ENCODE measurements at regions not wholly inside any gene's neighbourhood (a gene's known extent, or its start where the extent isn't known, plus 50 kb on each side); places are given as distances from the start of the nearest gene placed in this dataset.

- Histone ChIP-seq H3K4me3 (no peak overlapping the region), H3F3A (ENCODE audit: insufficient read depth, low read depth) (no peaks in the 10 kb centered on the region), H3K4me2 (no peak overlapping the region), H3K79me2 (ENCODE audit: low read depth) (no peaks in the 10 kb centered on the region), H3K9me3 (ENCODE audit: insufficient read depth, low read depth) (no peaks in the 10 kb centered on the region; the same call in 1 of the 2 replicates), H2AFZ (no peak overlapping the region), H3K4me1 (replicated peaks; ENCODE audit: insufficient read depth) (no peaks in the 10 kb centered on the region), H3K27ac (no peak overlapping the region), H3K9me2 (ENCODE audit: insufficient read depth) (no peaks in the 10 kb centered on the region), H3K36me3 (ENCODE audit: low read depth) (no peaks in the 10 kb centered on the region), H3K27me3 (ENCODE audit: insufficient read depth, low read depth) (peaks cover 74% of the 10 kb centered on the region), H4K20me1 (ENCODE audit: insufficient read depth) (no peaks in the 10 kb centered on the region)
- DNase-seq, result no peak
- TF ChIP-seq CTCF (conservative IDR thresholded peaks at IDR 0.05) (no peak), EZH2 (IDR thresholded peaks at IDR 0.05; ENCODE audit: low read depth) (no peak)
- POLR2A ChIA-PET (ENCODE audit: unreplicated experiment), result no interaction called here
- BruUV-seq (replicated peaks), result no TSS peak
- intact Hi-C loops (cut with micrococcal nuclease; ENCODE audit: unreplicated experiment), result no loop called here
- CTCF ChIA-PET, result no interaction called here
Observed at GRCh38 chr18:75531212-75531850, 103.8 kb upstream of the SMIM21 start.

GRCh38 chr18:75530566-75531211, 103.2 kb upstream of the SMIM21 start:
- Histone ChIP-seq H3F3A (ENCODE audit: insufficient read depth, low read depth) (no peaks in the 10 kb centered on the region), H3K4me1 (replicated peaks; ENCODE audit: insufficient read depth) (no peaks in the 10 kb centered on the region), H3K9me2 (ENCODE audit: insufficient read depth) (no peaks in the 10 kb centered on the region), H2AFZ (no peak overlapping the region), H3K79me2 (ENCODE audit: low read depth) (no peaks in the 10 kb centered on the region), H4K20me1 (ENCODE audit: insufficient read depth) (no peaks in the 10 kb centered on the region), H3K4me2 (no peak overlapping the region), H3K27me3 (ENCODE audit: insufficient read depth, low read depth) (peaks cover 78% of the 10 kb centered on the region), H3K9me3 (ENCODE audit: insufficient read depth, low read depth) (no peaks in the 10 kb centered on the region; the same call in 1 of the 2 replicates), H3K4me3 (no peak overlapping the region), H3K27ac (no peak overlapping the region), H3K36me3 (ENCODE audit: low read depth) (no peaks in the 10 kb centered on the region)
- no TSS peak for BruUV-seq (replicated peaks)
- ChIA-PET POLR2A (ENCODE audit: unreplicated experiment) (no interaction called here), CTCF (no interaction called here)
- no peak for DNase-seq
- TF ChIP-seq CTCF (conservative IDR thresholded peaks at IDR 0.05), result no peak
- TF ChIP-seq EZH2 (IDR thresholded peaks at IDR 0.05; ENCODE audit: low read depth), result no peak
- intact Hi-C loops (cut with micrococcal nuclease; ENCODE audit: unreplicated experiment), result no loop called here

GRCh38 chr18:75530118-75530517, 102.6 kb upstream of the SMIM21 start:
- peaks cover 80% of the 10 kb centered on the region for H3K27me3 ChIP-seq (ENCODE audit: insufficient read depth, low read depth)
- no peak overlapping the region for H3K4me3 ChIP-seq
- H4K20me1 ChIP-seq (ENCODE audit: insufficient read depth), result no peaks in the 10 kb centered on the region
- no peak overlapping the region for H3K4me2 ChIP-seq
- TF ChIP-seq CTCF (conservative IDR thresholded peaks at IDR 0.05) (no peak), EZH2 (IDR thresholded peaks at IDR 0.05; ENCODE audit: low read depth) (no peak)
- no peak overlapping the region for H3K27ac ChIP-seq
- DNase-seq, result no peak
- ChIA-PET CTCF (no interaction called here), POLR2A (ENCODE audit: unreplicated experiment) (no interaction called here)
- no peak overlapping the region for H2AFZ ChIP-seq
- H3K9me3 ChIP-seq (ENCODE audit: insufficient read depth, low read depth), result no peaks in the 10 kb centered on the region; the same call in 1 of the 2 replicates
- H3K9me2 ChIP-seq (ENCODE audit: insufficient read depth), result no peaks in the 10 kb centered on the region
- H3F3A ChIP-seq (ENCODE audit: insufficient read depth, low read depth), result no peaks in the 10 kb centered on the region
- no peaks in the 10 kb centered on the region for H3K4me1 ChIP-seq (replicated peaks; ENCODE audit: insufficient read depth)
- intact Hi-C loops (cut with micrococcal nuclease; ENCODE audit: unreplicated experiment), result no loop called here
- no peaks in the 10 kb centered on the region for H3K36me3 ChIP-seq (ENCODE audit: low read depth)
- H3K79me2 ChIP-seq (ENCODE audit: low read depth), result no peaks in the 10 kb centered on the region
- BruUV-seq (replicated peaks), result no TSS peak
